ENCODE measurements at regions not wholly inside any gene's neighbourhood (a gene's known extent, or its start where the extent isn't known, plus 50 kb on each side); places are given as distances from the start of the nearest gene placed in this dataset.

- H4K20me1 ChIP-seq (ENCODE audit: insufficient read depth, low read length): no peaks in the 10 kb centered on the region
- ATAC-seq (no peak), FAIRE-seq (no peak), DNase-seq (ENCODE audit: low spot score) (no peak)
- no TSS peak for BruUV-seq (replicated peaks)
- no peak overlapping the region for H3K9ac ChIP-seq (ENCODE audit: insufficient read depth, low read depth, low read length)
- no peaks in the 10 kb centered on the region for H3K36me3 ChIP-seq (replicated peaks in 1 of 2; ENCODE audit: control insufficient read depth in 1 of 2, insufficient read depth in 2 of 2, low read length in 2 of 2)
- no peaks in the 10 kb centered on the region for H3K4me1 ChIP-seq (ENCODE audit: insufficient read depth, low read length)
- in situ Hi-C loops (cut with HindIII; ENCODE audit: extremely low pct_ligation_motif_present, low pct_unique_long_range_greater_than_20kb): no loop called here
- POLR2A ChIA-PET: no interaction called here
- CTCF ChIA-PET (ENCODE audit: low intra/inter-chr PET ratio, low total read pairs): no interaction called here
- intact Hi-C loops (cut with micrococcal nuclease; ENCODE audit: unreplicated experiment): no loop called here
- H3K27ac ChIP-seq (ENCODE audit: extremely low read length, insufficient read depth, low read length): no peak overlapping the region
- H2AFZ ChIP-seq (ENCODE audit: low read length): no peak overlapping the region
- no peaks in the 10 kb centered on the region for H3K79me2 ChIP-seq (ENCODE audit: insufficient read depth, low read length)
- H3K4me2 ChIP-seq (ENCODE audit: low read depth, low read length): no peak overlapping the region
- no peaks in the 10 kb centered on the region for H3K9me3 ChIP-seq (ENCODE audit: low read length)
- WGBS (ENCODE audit: low lambda C conversion rate): 4% methylated on average over 3 of the region's 3 CpGs
- peaks cover 0 to 33% of the 10 kb centered on the region in 2 experiments; a peak in 4 of 5 replicates for H3K27me3 ChIP-seq (ENCODE audit: control insufficient read depth in 1 of 2, insufficient read depth in 2 of 2, low read length in 2 of 2)
- H3K4me3 ChIP-seq (replicated peaks in 1 of 3; ENCODE audit: insufficient read depth in 1 of 3, low read depth in 2 of 3, low read length in 3 of 3): no peak overlapping the region
- TF ChIP-seq BCLAF1 (IDR thresholded peaks at IDR 0.05) (no peak), CCDC6 (CRISPR knock-in tag; IDR thresholded peaks at IDR 0.05) (no peak), TOPORS (CRISPR knock-in tag; IDR thresholded peaks at IDR 0.05) (no peak), REXO4 (CRISPR knock-in tag; IDR thresholded peaks at IDR 0.05; ENCODE audit: borderline replicate concordance) (no peak), GTF3A (CRISPR knock-in tag; conservative IDR thresholded peaks at IDR 0.05) (no peak), ZBTB40 (IDR thresholded peaks at IDR 0.05) (no peak), ZBTB40 (CRISPR knock-in tag; IDR thresholded peaks at IDR 0.05) (no peak), CCAR2 (optimal IDR thresholded peaks at IDR 0.05; ENCODE audit: low read depth, low read length) (no peak), HNRNPH1 (optimal IDR thresholded peaks at IDR 0.05; ENCODE audit: low read depth, low read length) (no peak), CHD2 (IDR thresholded peaks at IDR 0.05; ENCODE audit: low read depth, low read length) (no peak)
These were observed 129.1 kb upstream of the ALKAL2 start for GRCh38 chr2:417006-417405.

Data from HepG2 (cell line).